ENCODE measurements at regions not wholly inside any gene's neighbourhood (a gene's known extent, or its start where the extent isn't known, plus 50 kb on each side); places are given as distances from the start of the nearest gene placed in this dataset.

DNA sequence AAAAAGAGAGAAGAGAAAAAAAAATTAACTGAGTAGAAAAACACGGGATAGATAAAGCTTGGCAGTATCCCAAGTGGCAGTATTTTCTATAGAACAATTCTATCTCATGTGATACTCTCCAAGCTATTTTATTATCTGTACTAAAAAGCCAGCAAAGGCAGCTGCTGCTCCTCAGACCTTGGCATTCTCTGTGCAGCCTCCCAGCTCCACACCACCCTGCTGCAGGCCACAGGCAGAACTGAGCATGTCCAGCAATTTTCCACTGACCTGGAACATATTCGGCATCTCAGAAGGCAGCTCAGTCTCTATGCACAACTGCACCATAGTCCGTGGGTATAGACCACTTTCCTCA, 1161.4 kb downstream of the IGSF11 start:
- no peaks in the 10 kb centered on the region for H3K36me3 Mint-ChIP-seq

DNA sequence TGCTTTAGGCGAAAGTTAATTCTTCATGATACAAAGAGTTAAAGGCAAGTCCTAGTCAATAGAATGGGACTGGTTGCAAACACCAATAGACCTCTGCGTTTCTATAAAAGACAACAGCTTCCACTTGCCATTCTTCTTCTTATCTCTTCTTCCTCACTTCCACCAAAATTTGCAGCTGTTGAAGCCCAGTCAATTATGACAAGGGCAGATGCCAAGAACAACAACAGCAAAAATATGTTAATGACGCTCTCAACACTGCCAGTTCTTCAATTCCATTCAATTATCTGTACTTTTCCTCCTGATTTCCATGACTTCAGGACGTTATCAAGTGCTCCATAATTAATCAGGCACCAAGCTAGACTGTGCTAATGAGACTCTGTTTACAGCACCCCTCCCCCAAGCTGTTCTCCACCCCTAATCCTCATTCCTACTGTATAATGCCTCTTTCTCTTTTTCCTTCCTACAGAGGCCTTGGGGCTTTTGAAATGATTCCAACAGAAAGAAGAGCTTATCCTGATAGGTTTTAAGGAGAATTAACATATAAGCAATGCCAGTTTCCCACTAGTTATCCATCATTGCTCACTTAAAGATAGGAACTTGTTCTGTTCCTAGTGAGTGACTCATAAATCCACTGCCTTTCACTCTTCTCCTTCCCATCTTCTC, 1160.5 kb downstream of the IGSF11 start:
- Mint-ChIP-seq H3K9me3 (peaks cover 16% of the 10 kb centered on the region), H3K27ac (no peak overlapping the region), H3K36me3 (no peaks in the 10 kb centered on the region), H3K4me1 (ENCODE audit: low read depth in 2 of 2) (no peaks in the 10 kb centered on the region), H3K4me3 (no peak overlapping the region), H3K27me3 (no peaks in the 10 kb centered on the region)
- DNase-seq (ENCODE audit: low spot score) (no peak), ATAC-seq (no peak)

More for the DNA sequence above, 1161.4 kb downstream of the IGSF11 start:
- Mint-ChIP-seq H3K9me3 (peaks cover 9% of the 10 kb centered on the region), H3K27ac (no peak overlapping the region), H3K4me3 (no peak overlapping the region), H3K27me3 (no peaks in the 10 kb centered on the region), H3K4me1 (ENCODE audit: low read depth in 2 of 2) (no peaks in the 10 kb centered on the region)
- ATAC-seq (no peak), DNase-seq (ENCODE audit: low spot score) (no peak)

DNA sequence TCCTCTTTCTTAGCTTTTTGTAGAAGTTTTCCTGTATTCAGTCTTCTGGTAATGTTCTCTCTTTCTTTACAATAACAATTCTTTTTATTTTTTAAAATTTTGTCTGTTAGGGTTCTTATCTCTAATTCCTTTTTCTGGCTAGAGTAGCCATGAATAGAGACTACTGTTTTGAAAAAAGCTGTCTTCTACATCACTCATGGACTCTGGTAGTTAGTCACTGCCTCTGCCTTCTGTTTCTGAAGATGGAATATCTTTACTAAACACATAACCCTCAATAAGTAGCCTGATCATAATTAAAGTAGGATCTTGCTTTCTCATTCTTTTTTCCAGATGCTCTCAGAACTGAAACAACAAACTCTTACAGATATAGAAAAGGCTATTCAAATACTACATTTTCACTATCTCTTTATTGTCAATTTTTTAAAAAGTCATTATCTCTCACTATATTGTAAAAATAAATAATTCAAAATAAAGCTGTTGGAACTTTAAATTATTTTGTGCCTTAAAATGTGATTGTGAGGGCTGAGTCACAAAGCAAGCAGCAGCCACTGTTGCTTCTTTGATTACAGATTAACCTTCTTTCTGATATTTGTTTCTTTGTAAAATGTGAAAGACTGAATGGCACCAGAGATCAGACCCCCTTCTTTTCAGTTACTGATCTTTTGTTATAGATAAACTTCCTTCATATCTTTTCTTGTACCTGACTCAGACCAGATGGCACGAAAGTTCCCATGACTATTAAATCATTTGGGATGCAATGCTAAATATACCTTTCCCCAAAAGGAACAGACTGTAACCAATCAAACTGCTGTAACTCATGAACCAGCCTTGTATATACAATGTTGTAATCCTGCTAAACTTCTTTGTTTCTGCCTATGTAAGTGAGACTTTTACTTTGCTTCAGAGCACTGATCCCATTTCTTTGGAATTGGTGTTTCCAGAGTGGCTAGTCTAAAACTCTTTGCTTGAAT, 1159.5 kb downstream of the IGSF11 start:
- no peaks in the 10 kb centered on the region for H3K36me3 Mint-ChIP-seq
- H3K4me1 Mint-ChIP-seq (ENCODE audit: low read depth in 2 of 2) = no peaks in the 10 kb centered on the region
- H3K9me3 Mint-ChIP-seq = peaks cover 19% of the 10 kb centered on the region
- no peak overlapping the region for H3K27ac Mint-ChIP-seq
- ATAC-seq (no peak), DNase-seq (ENCODE audit: low spot score) (no peak)
- no peak overlapping the region for H3K4me3 Mint-ChIP-seq
- no peaks in the 10 kb centered on the region for H3K27me3 Mint-ChIP-seq

DNA sequence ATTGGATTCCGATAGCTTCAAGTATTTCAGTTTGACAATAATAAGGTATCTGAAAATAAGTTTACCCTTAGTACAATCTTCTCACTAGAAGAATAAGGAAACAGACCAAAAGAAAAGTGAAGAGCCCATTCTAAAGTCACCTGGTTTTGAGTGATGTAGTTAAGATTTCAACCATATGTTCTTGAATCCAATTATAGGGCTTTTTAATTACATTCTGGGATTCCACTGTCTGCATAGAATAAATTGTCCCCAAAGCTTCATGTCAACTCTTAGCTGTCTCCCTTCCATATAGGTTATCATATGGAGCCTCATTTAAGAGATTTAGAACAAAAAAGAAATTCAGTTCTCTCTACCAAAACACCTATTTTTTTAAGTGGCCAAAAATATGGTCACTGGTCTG, 1158.8 kb downstream of the IGSF11 start:
- no peaks in the 10 kb centered on the region for H3K27me3 Mint-ChIP-seq
- no peak for DNase-seq (ENCODE audit: low spot score)
- H3K36me3 Mint-ChIP-seq = no peaks in the 10 kb centered on the region
- no peak overlapping the region for H3K27ac Mint-ChIP-seq
- no peak overlapping the region for H3K4me3 Mint-ChIP-seq
- peaks cover 26% of the 10 kb centered on the region for H3K9me3 Mint-ChIP-seq
- no peak for ATAC-seq
- no peaks in the 10 kb centered on the region for H3K4me1 Mint-ChIP-seq (ENCODE audit: low read depth in 2 of 2)

GRCh38 chr3:117880638-117881037, 1154.0 kb downstream of the IGSF11 start:
- no peak overlapping the region for H3K27ac Mint-ChIP-seq
- H3K4me3 Mint-ChIP-seq = no peak overlapping the region
- DNase-seq (ENCODE audit: low spot score) (no peak), ATAC-seq (no peak)
- no peaks in the 10 kb centered on the region for H3K4me1 Mint-ChIP-seq (ENCODE audit: low read depth in 2 of 2)
- H3K9me3 Mint-ChIP-seq = peaks cover 27% of the 10 kb centered on the region
- no peaks in the 10 kb centered on the region for H3K36me3 Mint-ChIP-seq
- H3K27me3 Mint-ChIP-seq = no peaks in the 10 kb centered on the region

GRCh38 chr3:117881210-117881609, 1153.4 kb downstream of the IGSF11 start:
- H3K27me3 Mint-ChIP-seq = no peaks in the 10 kb centered on the region
- H3K9me3 Mint-ChIP-seq = peaks cover 27% of the 10 kb centered on the region
- H3K4me1 Mint-ChIP-seq (ENCODE audit: low read depth in 2 of 2) = no peaks in the 10 kb centered on the region
- H3K27ac Mint-ChIP-seq = no peak overlapping the region
- no peaks in the 10 kb centered on the region for H3K36me3 Mint-ChIP-seq
- ATAC-seq = no peak
- no peak for DNase-seq (ENCODE audit: low spot score)
- H3K4me3 Mint-ChIP-seq = no peak overlapping the region

GRCh38 chr3:117885011-117885441, 1149.6 kb downstream of the IGSF11 start:
- H3K36me3 Mint-ChIP-seq = no peaks in the 10 kb centered on the region
- H3K9me3 Mint-ChIP-seq = peaks cover 27% of the 10 kb centered on the region
- no peak for DNase-seq (ENCODE audit: low spot score)
- no peak overlapping the region for H3K27ac Mint-ChIP-seq
- no peaks in the 10 kb centered on the region for H3K4me1 Mint-ChIP-seq (ENCODE audit: low read depth in 2 of 2)
- no peaks in the 10 kb centered on the region for H3K27me3 Mint-ChIP-seq
- no peak for ATAC-seq
- no peak overlapping the region for H3K4me3 Mint-ChIP-seq

GRCh38 chr3:117886147-117886546, 1148.5 kb downstream of the IGSF11 start:
- Mint-ChIP-seq H3K9me3 (peaks cover 17% of the 10 kb centered on the region), H3K4me3 (no peak overlapping the region), H3K36me3 (no peaks in the 10 kb centered on the region), H3K27ac (no peak overlapping the region), H3K27me3 (no peaks in the 10 kb centered on the region), H3K4me1 (ENCODE audit: low read depth in 2 of 2) (no peaks in the 10 kb centered on the region)
- no peak for DNase-seq (ENCODE audit: low spot score)
- no peak for ATAC-seq

GRCh38 chr3:117887031-117887430, 1147.6 kb downstream of the IGSF11 start:
- no peak overlapping the region for H3K4me3 Mint-ChIP-seq
- H3K36me3 Mint-ChIP-seq = no peaks in the 10 kb centered on the region
- H3K27me3 Mint-ChIP-seq = no peaks in the 10 kb centered on the region
- peaks cover 12% of the 10 kb centered on the region for H3K9me3 Mint-ChIP-seq
- no peaks in the 10 kb centered on the region for H3K4me1 Mint-ChIP-seq (ENCODE audit: low read depth in 2 of 2)
- DNase-seq (ENCODE audit: low spot score) = no peak
- H3K27ac Mint-ChIP-seq = no peak overlapping the region
- ATAC-seq = no peak

GRCh38 chr3:117887901-117888300, 1146.7 kb downstream of the IGSF11 start:
- Mint-ChIP-seq H3K36me3 (no peaks in the 10 kb centered on the region), H3K9me3 (peaks cover 9% of the 10 kb centered on the region), H3K4me1 (ENCODE audit: low read depth in 2 of 2) (no peaks in the 10 kb centered on the region), H3K27me3 (no peaks in the 10 kb centered on the region), H3K27ac (no peak overlapping the region), H3K4me3 (no peak overlapping the region)
- ATAC-seq (no peak), DNase-seq (ENCODE audit: low spot score) (no peak)

- Mint-ChIP-seq H3K27me3 (no peaks in the 10 kb centered on the region), H3K4me1 (ENCODE audit: low read depth in 2 of 2) (no peaks in the 10 kb centered on the region), H3K27ac (no peak overlapping the region), H3K36me3 (no peaks in the 10 kb centered on the region), H3K9me3 (peaks cover 12% of the 10 kb centered on the region), H3K4me3 (no peak overlapping the region)
- ATAC-seq (no peak), DNase-seq (ENCODE audit: low spot score) (no peak)
These were observed 1142.2 kb downstream of the IGSF11 start for GRCh38 chr3:117892431-117892841.

- H3K36me3 Mint-ChIP-seq = no peaks in the 10 kb centered on the region
- DNase-seq (ENCODE audit: low spot score) = no peak
- no peak overlapping the region for H3K27ac Mint-ChIP-seq
- no peak overlapping the region for H3K4me3 Mint-ChIP-seq
- no peaks in the 10 kb centered on the region for H3K27me3 Mint-ChIP-seq
- peaks cover 12% of the 10 kb centered on the region for H3K9me3 Mint-ChIP-seq
- ATAC-seq = no peak
- H3K4me1 Mint-ChIP-seq (ENCODE audit: low read depth in 2 of 2) = no peaks in the 10 kb centered on the region
These were observed 1141.6 kb downstream of the IGSF11 start for GRCh38 chr3:117893001-117893400.

DNA sequence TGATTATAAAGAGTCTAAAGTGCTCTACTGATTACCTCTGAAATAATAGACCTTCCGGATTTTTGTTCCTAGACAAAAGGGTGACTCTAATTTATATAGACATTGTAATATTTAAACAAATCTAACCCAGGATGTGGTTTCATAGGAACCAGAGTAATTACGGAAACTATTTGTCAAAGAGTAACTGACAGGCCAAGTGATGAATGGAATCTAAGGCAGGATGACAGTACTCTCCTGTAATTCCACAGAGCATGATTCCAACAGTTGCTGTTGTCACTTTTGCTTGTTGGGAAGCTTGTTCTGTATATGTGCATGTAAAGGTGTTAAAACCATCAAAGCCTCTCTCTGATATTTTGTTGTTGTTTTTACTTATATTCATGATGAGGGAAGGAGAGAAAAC, 1141.0 kb downstream of the IGSF11 start:
- DNase-seq (ENCODE audit: low spot score) (no peak), ATAC-seq (no peak)
- Mint-ChIP-seq H3K36me3 (no peaks in the 10 kb centered on the region), H3K4me1 (ENCODE audit: low read depth in 2 of 2) (no peaks in the 10 kb centered on the region), H3K4me3 (no peak overlapping the region), H3K9me3 (peaks cover 12% of the 10 kb centered on the region), H3K27me3 (no peaks in the 10 kb centered on the region), H3K27ac (no peak overlapping the region)

- peaks cover 20% of the 10 kb centered on the region for H3K9me3 Mint-ChIP-seq
- ATAC-seq = no peak
- no peak for DNase-seq (ENCODE audit: low spot score)
- no peaks in the 10 kb centered on the region for H3K4me1 Mint-ChIP-seq (ENCODE audit: low read depth in 2 of 2)
- no peaks in the 10 kb centered on the region for H3K27me3 Mint-ChIP-seq
- no peaks in the 10 kb centered on the region for H3K36me3 Mint-ChIP-seq
- no peak overlapping the region for H3K27ac Mint-ChIP-seq
- H3K4me3 Mint-ChIP-seq = no peak overlapping the region
These were observed 1135.7 kb downstream of the IGSF11 start for GRCh38 chr3:117898722-117899522.
